Activated B cell treated with CpG ODN at 0.5 μM for 24 hours (primary cell): ENCODE measurements at regions not wholly inside any gene's neighbourhood (a gene's known extent, or its start where the extent isn't known, plus 50 kb on each side); places are given as distances from the start of the nearest gene placed in this dataset.

Experiments used
- ATAC-seq: fragments of 200-7000 bp; cut with Tn5 transposase; one replicate; pipeline ENCODE4 v1.10.0; 2021; ENCODE audit warnings: low read depth, mild to moderate bottlenecking, moderate library complexity
- CTCF ChIA-PET: fragments of 350-600 bp; sonication (Branson Sonifier 250); formaldehyde crosslinking; loops from one replicate; lab custom pipeline; 2021; ENCODE audit warnings: antibody characterized with exemption; lab: Charles Lee
- POLR2A ChIA-PET: fragments of 350-600 bp; sonication (Branson Sonifier 250); formaldehyde crosslinking; loops from one replicate; lab custom pipeline; 2021; ENCODE audit warnings: antibody characterized with exemption; lab: Charles Lee
- DNase-seq: peaks from one replicate; pipeline ENCODE4 v3.0.0; 2022
- H3K27ac Mint-ChIP-seq: one replicate; pipeline ENCODE4 v1.8.0; 2020; ENCODE audit warnings: mixed read lengths
- H3K27me3 Mint-ChIP-seq: one replicate; pipeline ENCODE4 v1.8.0; 2021; ENCODE audit warnings: mixed read lengths
- H3K36me3 Mint-ChIP-seq: one replicate; pipeline ENCODE4 v1.8.0; 2021; ENCODE audit warnings: low read depth, mixed read lengths
- H3K4me1 Mint-ChIP-seq: one replicate; pipeline ENCODE4 v1.8.0; 2021; ENCODE audit warnings: mixed read lengths
- H3K4me3 Mint-ChIP-seq: one replicate; pipeline ENCODE4 v1.8.0; 2020; ENCODE audit warnings: mild to moderate bottlenecking, mixed read lengths
- H3K9me3 Mint-ChIP-seq: one replicate; pipeline ENCODE4 v1.8.0; 2020; ENCODE audit warnings: mixed read lengths
- intact Hi-C: fragments of 100-400 bp; cut with micrococcal nuclease; formaldehyde crosslinking; loops from one replicate; pipeline ENCODE4 v1.15.1; 2024
- TF ChIP-seq, protein P1 (sequence below): fragments of 200-600 bp; IDR thresholded peaks from one replicate; pipeline ENCODE4 v1.8.0; 2022; ENCODE audit warnings: antibody characterized with exemption, mild to moderate bottlenecking

DNA sequence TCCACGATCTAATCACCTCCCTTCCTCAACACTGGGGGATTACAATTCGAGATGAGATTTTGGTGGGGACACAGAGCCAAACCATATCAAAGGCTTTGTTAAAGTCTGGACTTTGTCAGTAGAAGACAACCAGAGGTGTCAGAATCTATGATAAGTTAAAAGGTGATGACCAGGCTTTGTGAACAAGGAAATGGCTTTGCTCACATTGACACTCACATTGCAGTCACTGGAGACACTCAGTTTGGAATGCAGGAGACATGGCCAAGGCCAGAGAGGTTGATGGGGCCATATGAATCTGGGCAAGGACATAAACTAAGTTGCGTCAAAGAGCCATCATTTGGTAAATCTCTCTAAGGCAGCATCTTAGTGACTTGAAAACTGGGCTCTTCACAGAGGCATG, 678.2 kb upstream of the FSHR start:
- Mint-ChIP-seq H3K27ac (no peak overlapping the region), H3K36me3 (no peaks in the 10 kb centered on the region), H3K4me1 (no peaks in the 10 kb centered on the region), H3K27me3 (no peaks in the 10 kb centered on the region), H3K9me3 (no peaks in the 10 kb centered on the region), H3K4me3 (no peak overlapping the region)
- no peak for DNase-seq
- ChIA-PET POLR2A (no interaction called here), CTCF (no interaction called here)
- intact Hi-C loops, result no loop called here
- TF ChIP-seq, protein P1, sequence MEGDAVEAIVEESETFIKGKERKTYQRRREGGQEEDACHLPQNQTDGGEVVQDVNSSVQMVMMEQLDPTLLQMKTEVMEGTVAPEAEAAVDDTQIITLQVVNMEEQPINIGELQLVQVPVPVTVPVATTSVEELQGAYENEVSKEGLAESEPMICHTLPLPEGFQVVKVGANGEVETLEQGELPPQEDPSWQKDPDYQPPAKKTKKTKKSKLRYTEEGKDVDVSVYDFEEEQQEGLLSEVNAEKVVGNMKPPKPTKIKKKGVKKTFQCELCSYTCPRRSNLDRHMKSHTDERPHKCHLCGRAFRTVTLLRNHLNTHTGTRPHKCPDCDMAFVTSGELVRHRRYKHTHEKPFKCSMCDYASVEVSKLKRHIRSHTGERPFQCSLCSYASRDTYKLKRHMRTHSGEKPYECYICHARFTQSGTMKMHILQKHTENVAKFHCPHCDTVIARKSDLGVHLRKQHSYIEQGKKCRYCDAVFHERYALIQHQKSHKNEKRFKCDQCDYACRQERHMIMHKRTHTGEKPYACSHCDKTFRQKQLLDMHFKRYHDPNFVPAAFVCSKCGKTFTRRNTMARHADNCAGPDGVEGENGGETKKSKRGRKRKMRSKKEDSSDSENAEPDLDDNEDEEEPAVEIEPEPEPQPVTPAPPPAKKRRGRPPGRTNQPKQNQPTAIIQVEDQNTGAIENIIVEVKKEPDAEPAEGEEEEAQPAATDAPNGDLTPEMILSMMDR, result no peak
- no peak for ATAC-seq

DNA sequence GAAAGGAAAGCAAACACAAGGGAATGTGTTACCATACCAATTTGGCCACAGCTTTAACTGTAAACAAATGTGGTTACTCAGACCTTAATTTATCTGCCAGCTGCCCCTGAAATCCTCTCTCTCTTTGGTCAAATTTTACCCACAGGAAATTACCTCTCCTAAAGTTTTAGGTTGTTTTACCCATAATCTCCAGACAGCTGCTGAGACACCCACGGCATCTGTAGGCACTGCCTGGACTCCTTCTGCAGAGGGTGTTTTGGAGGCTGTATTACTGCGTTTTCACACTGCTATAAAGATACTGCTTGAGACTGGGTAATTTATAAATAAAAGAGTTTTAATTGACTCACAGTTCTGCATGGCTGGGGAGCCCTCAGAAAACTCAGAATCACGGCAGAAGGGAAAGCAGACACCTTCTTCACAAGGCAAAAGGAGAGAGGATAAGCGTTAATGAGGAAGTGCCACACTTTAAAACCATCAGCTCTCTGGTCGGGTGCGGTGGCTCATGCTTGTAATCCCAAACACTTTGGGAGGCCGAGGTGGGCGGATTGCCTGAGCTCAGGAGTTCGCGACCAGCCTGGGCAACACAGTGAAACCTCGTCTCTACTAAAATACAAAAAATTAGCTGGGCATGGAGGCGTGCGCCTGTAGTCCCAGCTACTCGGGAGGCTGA, 677.5 kb upstream of the FSHR start:
- no peak for DNase-seq
- Mint-ChIP-seq H3K27ac (no peak overlapping the region), H3K4me3 (no peak overlapping the region), H3K4me1 (no peaks in the 10 kb centered on the region), H3K36me3 (no peaks in the 10 kb centered on the region), H3K9me3 (peaks cover 1% of the 10 kb centered on the region), H3K27me3 (no peaks in the 10 kb centered on the region)
- CTCF ChIA-PET, result no interaction called here
- no peak for ATAC-seq
- POLR2A ChIA-PET, result interaction anchor here (0.7 kb wide), 1 partner anchor 28 kb away, joined by 4 read pairs; no protein-coding TSS in a partner anchor
- intact Hi-C loops, result no loop called here
- TF ChIP-seq, protein P1, result no peak

DNA sequence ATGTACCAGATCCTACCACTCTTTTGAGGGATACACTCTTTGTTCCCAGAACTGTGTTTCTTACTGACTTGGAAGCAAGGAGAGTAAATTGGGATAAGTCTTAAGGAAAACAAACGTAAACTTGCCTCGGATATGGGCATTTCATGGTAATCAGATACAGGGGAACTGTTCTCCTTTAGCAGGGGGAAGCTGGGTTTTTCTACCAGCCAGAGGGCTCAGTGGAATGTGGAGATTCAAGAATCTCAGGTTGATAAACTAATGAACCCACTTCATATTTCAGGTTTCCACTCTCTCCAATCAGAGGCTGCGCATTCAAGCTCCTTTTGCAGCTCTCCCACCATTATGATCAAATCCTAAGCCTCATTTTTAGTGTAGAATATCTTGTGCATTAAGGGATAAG, 676.5 kb upstream of the FSHR start:
- intact Hi-C loops, result no loop called here
- Mint-ChIP-seq H3K36me3 (no peaks in the 10 kb centered on the region), H3K4me1 (no peaks in the 10 kb centered on the region), H3K4me3 (no peak overlapping the region), H3K9me3 (peaks cover 5% of the 10 kb centered on the region), H3K27me3 (no peaks in the 10 kb centered on the region), H3K27ac (no peak overlapping the region)
- ATAC-seq (no peak), DNase-seq (no peak)
- ChIA-PET CTCF (no interaction called here), POLR2A (no interaction called here)
- TF ChIP-seq, protein P1, result no peak

DNA sequence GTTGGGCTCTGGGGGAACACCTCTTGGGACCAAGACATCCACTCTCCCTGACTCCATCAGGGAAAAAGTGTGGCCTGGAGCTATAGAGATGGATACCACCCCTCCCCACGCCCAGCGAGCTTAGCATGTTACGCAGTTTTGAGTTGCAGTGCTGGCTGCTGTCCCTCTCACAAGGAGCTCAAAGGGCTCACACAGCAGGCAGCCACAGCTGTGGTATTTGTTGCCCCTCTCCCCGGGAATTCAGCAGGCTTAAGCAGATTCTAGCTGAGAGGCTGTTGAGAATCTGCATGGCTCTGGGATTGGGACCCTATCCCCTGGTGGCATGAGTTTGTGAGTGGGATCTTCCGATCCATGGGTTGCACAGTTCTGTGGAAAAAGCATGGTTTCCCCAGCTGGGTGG, 673.1 kb upstream of the FSHR start:
- CTCF ChIA-PET, result no interaction called here

DNA sequence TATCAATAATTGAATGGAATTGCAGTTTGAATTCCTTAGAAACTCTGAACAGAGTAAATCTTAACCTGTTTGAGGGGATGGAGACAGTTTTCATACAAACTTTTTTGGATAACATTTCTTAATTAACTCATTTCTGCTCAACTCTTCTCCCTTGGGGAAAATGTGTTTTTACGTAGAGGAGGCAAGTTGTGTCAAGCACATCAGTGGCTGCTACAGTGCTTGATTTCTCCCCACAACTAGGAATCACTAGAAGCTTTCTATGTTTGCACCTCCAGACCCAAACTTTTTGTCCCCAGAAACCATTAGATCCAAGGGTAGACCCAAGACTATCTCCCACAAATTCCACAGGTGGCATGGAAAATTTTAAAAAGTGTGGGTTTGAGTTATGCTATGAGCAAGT, 658.9 kb upstream of the FSHR start:
- Mint-ChIP-seq H3K4me3 (no peak overlapping the region), H3K27ac (no peak overlapping the region), H3K9me3 (no peaks in the 10 kb centered on the region), H3K27me3 (no peaks in the 10 kb centered on the region), H3K36me3 (no peaks in the 10 kb centered on the region), H3K4me1 (no peaks in the 10 kb centered on the region)
- ChIA-PET CTCF (no interaction called here), POLR2A (no interaction called here)
- intact Hi-C loops, result no loop called here
- TF ChIP-seq, protein P1, result no peak
- DNase-seq (no peak), ATAC-seq (no peak)

More for the DNA sequence above, 673.1 kb upstream of the FSHR start:
- H3K4me1 Mint-ChIP-seq, result no peaks in the 10 kb centered on the region
- ATAC-seq (no peak), DNase-seq (no peak)
- H3K9me3 Mint-ChIP-seq, result peaks cover 21% of the 10 kb centered on the region
- intact Hi-C loops, result no loop called here
- no peak overlapping the region for H3K4me3 Mint-ChIP-seq
- TF ChIP-seq, protein P1, result no peak
- H3K27me3 Mint-ChIP-seq, result no peaks in the 10 kb centered on the region
- POLR2A ChIA-PET, result no interaction called here
- H3K36me3 Mint-ChIP-seq, result no peaks in the 10 kb centered on the region
- H3K27ac Mint-ChIP-seq, result no peak overlapping the region
